GM10266 (cell line): ENCODE measurements at regions not wholly inside any gene's neighbourhood (a gene's known extent, or its start where the extent isn't known, plus 50 kb on each side); places are given as distances from the start of the nearest gene placed in this dataset.

Experiments
- DNase-seq: peaks from one replicate; pipeline ENCODE4 v3.0.0; 2012; ENCODE audit errors: extremely low spot score
- CTCF ChIP-seq: IDR thresholded peaks from 2 replicates; pipeline ENCODE4 v1.5.1; 2012; ENCODE audit warnings: mild to moderate bottlenecking, low read depth; ENCODE audit not compliant: control insufficient read depth, insufficient read depth; ENCODE audit errors: missing control alignments

- no peak for DNase-seq
These were observed 659.9 kb downstream of the ISL1 start for GRCh38 chr5:52043137-52043536.

GRCh38 chr5:52043543-52043942 is 660.3 kb downstream of the ISL1 start:
- no peak for TF ChIP-seq CTCF
- no peak for DNase-seq

More at GRCh38 chr5:52043137-52043536, 659.9 kb downstream of the ISL1 start:
- TF ChIP-seq CTCF: no peak

- no peak for TF ChIP-seq CTCF
- DNase-seq: no peak
These were observed 668.5 kb downstream of the ISL1 start for GRCh38 chr5:52051759-52052158.

GRCh38 chr5:52063186-52063585 is 679.9 kb downstream of the ISL1 start:
- no peak for DNase-seq
- TF ChIP-seq CTCF: no peak

- DNase-seq: no peak
- no peak for TF ChIP-seq CTCF
These were observed 681.9 kb downstream of the ISL1 start for GRCh38 chr5:52065182-52065581.

GRCh38 chr5:52069997-52070396 is 686.7 kb downstream of the ISL1 start:
- no peak for DNase-seq
- no peak for TF ChIP-seq CTCF

GRCh38 chr5:52073993-52074689 is 690.9 kb downstream of the ISL1 start:
- DNase-seq: no peak
- TF ChIP-seq CTCF: no peak
